ENCODE measurements at regions not wholly inside any gene's neighbourhood (a gene's known extent, or its start where the extent isn't known, plus 50 kb on each side); places are given as distances from the start of the nearest gene placed in this dataset.

- TF ChIP-seq, protein P1, sequence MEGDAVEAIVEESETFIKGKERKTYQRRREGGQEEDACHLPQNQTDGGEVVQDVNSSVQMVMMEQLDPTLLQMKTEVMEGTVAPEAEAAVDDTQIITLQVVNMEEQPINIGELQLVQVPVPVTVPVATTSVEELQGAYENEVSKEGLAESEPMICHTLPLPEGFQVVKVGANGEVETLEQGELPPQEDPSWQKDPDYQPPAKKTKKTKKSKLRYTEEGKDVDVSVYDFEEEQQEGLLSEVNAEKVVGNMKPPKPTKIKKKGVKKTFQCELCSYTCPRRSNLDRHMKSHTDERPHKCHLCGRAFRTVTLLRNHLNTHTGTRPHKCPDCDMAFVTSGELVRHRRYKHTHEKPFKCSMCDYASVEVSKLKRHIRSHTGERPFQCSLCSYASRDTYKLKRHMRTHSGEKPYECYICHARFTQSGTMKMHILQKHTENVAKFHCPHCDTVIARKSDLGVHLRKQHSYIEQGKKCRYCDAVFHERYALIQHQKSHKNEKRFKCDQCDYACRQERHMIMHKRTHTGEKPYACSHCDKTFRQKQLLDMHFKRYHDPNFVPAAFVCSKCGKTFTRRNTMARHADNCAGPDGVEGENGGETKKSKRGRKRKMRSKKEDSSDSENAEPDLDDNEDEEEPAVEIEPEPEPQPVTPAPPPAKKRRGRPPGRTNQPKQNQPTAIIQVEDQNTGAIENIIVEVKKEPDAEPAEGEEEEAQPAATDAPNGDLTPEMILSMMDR (IDR thresholded peaks at IDR 0.05; ENCODE audit: extremely low read depth in 1 of 2, insufficient read depth in 1 of 2, low read depth in 1 of 2, low read length in 2 of 2): no peak
- no peak for TF ChIP-seq POLR2A (IDR thresholded peaks at IDR 0.05; ENCODE audit: low read depth, low read length)
- no peak for TF ChIP-seq POLR2AphosphoS5 (IDR thresholded peaks at IDR 0.05; ENCODE audit: insufficient read depth, low read depth, low read length)
- TF ChIP-seq EZH2 (IDR thresholded peaks at IDR 0.05; ENCODE audit: borderline replicate concordance, low read depth, low read length, severe bottlenecking): no peak
- TF ChIP-seq FOS (IDR thresholded peaks at IDR 0.05; ENCODE audit: borderline replicate concordance, insufficient read depth, low read length): peak; percentile 62
- TF ChIP-seq JUN (IDR thresholded peaks at IDR 0.05; ENCODE audit: borderline replicate concordance, insufficient read depth, insufficient read length, low read depth): no peak
- TF ChIP-seq GATA2 (IDR thresholded peaks at IDR 0.05; ENCODE audit: insufficient read depth, insufficient read length, low read depth, low read length): no peak
Measured at GRCh38 chr5:106380736-106381135, 1290.0 kb downstream of the EFNA5 start.

All from endothelial cell of umbilical vein (primary cell).